DND-41 (cell line): ENCODE measurements at regions not wholly inside any gene's neighbourhood (a gene's known extent, or its start where the extent isn't known, plus 50 kb on each side); places are given as distances from the start of the nearest gene placed in this dataset.

ENCODE experiments used
- EZH2 ChIP-seq: IDR thresholded peaks from 3 replicates; pipeline ENCODE4 v1.6.1; 2012; ENCODE audit warnings: borderline replicate concordance, low read depth, mild to moderate bottlenecking, moderate library complexity, low read length, inconsistent platforms; ENCODE audit not compliant: severe bottlenecking
- TF ChIP-seq, protein P1 (sequence below): IDR thresholded peaks from 2 replicates; pipeline ENCODE4 v1.5.1; 2012; ENCODE audit warnings: borderline replicate concordance, low read length, moderate library complexity, mild to moderate bottlenecking; ENCODE audit not compliant: poor library complexity, severe bottlenecking; ENCODE audit errors: extremely low read depth

DNA sequence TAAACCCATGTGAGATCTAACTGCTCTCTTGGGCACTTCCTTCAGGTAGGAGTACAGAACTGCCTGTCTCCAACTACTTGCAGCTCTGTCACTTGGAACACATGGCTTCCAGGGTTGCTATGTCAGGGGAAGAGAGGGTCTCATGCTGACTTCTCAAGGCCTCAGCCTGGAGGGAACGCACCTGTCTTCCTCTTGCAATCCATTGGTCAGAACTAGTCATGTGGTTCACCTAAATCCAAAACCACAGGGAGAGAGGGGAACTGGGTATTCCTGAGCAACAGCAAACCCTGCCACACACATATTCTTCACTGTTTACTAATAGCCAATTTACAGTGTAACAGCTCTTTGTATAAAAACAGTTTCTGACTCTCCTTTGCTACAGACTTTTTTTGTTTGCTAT is 206.1 kb downstream of the KCNJ2 start:
- TF ChIP-seq, protein P1, sequence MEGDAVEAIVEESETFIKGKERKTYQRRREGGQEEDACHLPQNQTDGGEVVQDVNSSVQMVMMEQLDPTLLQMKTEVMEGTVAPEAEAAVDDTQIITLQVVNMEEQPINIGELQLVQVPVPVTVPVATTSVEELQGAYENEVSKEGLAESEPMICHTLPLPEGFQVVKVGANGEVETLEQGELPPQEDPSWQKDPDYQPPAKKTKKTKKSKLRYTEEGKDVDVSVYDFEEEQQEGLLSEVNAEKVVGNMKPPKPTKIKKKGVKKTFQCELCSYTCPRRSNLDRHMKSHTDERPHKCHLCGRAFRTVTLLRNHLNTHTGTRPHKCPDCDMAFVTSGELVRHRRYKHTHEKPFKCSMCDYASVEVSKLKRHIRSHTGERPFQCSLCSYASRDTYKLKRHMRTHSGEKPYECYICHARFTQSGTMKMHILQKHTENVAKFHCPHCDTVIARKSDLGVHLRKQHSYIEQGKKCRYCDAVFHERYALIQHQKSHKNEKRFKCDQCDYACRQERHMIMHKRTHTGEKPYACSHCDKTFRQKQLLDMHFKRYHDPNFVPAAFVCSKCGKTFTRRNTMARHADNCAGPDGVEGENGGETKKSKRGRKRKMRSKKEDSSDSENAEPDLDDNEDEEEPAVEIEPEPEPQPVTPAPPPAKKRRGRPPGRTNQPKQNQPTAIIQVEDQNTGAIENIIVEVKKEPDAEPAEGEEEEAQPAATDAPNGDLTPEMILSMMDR = no peak
- TF ChIP-seq EZH2 = no peak
